ENCODE measurements at regions not wholly inside any gene's neighbourhood (a gene's known extent, or its start where the extent isn't known, plus 50 kb on each side); places are given as distances from the start of the nearest gene placed in this dataset.
"Not testable (repeated sequence)": the region's sequence is repeated elsewhere in the genome, so short reads cannot be mapped to it uniquely, and the experiment has no call there.

- DNase-seq: no peak
Observed at GRCh38 chr10:117790621-117791020, 248.1 kb downstream of the EMX2 start.

- DNase-seq: no peak
Observed at GRCh38 chr10:117792214-117792613, 249.7 kb downstream of the EMX2 start.

GRCh38 chr10:117796130-117796745 lies 250.5 kb downstream of the RAB11FIP2 start:
- DNase-seq: no peak

GRCh38 chr10:117797296-117797695 lies 249.4 kb downstream of the RAB11FIP2 start:
- no peak for DNase-seq

GRCh38 chr10:117801691-117802090 lies 245.1 kb downstream of the RAB11FIP2 start:
- no peak for DNase-seq

GRCh38 chr10:117804470-117805011 lies 242.2 kb downstream of the RAB11FIP2 start:
- no peak for DNase-seq

- no peak for DNase-seq
Observed at GRCh38 chr10:117805139-117805538, 241.6 kb downstream of the RAB11FIP2 start.

GRCh38 chr10:117807441-117807840 lies 239.3 kb downstream of the RAB11FIP2 start:
- DNase-seq: no peak

GRCh38 chr10:117815816-117816215 lies 230.9 kb downstream of the RAB11FIP2 start:
- DNase-seq: not testable (repeated sequence)

- no peak for DNase-seq
Observed at GRCh38 chr10:117817116-117817515, 229.6 kb downstream of the RAB11FIP2 start.

GRCh38 chr10:117818721-117819120 lies 228.0 kb downstream of the RAB11FIP2 start:
- no peak for DNase-seq

- DNase-seq: no peak
Observed at GRCh38 chr10:117819304-117819703, 227.4 kb downstream of the RAB11FIP2 start.

GRCh38 chr10:117823980-117824379 lies 222.8 kb downstream of the RAB11FIP2 start:
- DNase-seq: no peak

GRCh38 chr10:117830205-117830604 lies 216.5 kb downstream of the RAB11FIP2 start:
- no peak for DNase-seq

GRCh38 chr10:117830787-117831212 lies 215.9 kb downstream of the RAB11FIP2 start:
- no peak for DNase-seq

- not testable (repeated sequence) for DNase-seq
Observed at GRCh38 chr10:117838500-117839498, 207.9 kb downstream of the RAB11FIP2 start.

- DNase-seq: not testable (repeated sequence)
Observed at GRCh38 chr10:117856426-117856825, 190.3 kb downstream of the RAB11FIP2 start.

GRCh38 chr10:117860135-117860534 lies 186.6 kb downstream of the RAB11FIP2 start:
- no peak for DNase-seq

GRCh38 chr10:117860823-117861222 lies 185.9 kb downstream of the RAB11FIP2 start:
- DNase-seq: peak; percentile 42

GRCh38 chr10:117861329-117861728 lies 185.4 kb downstream of the RAB11FIP2 start:
- DNase-seq: no peak

GRCh38 chr10:117863771-117864170 lies 183.0 kb downstream of the RAB11FIP2 start:
- no peak for DNase-seq

GRCh38 chr10:117865945-117866344 lies 180.8 kb downstream of the RAB11FIP2 start:
- no peak for DNase-seq

- no peak for DNase-seq
Observed at GRCh38 chr10:117868151-117868550, 178.6 kb downstream of the RAB11FIP2 start.
